NCI-H146 treated with DMSO at 0.1 percent for 48 hours (cell line): ENCODE measurements at regions not wholly inside any gene's neighbourhood (a gene's known extent, or its start where the extent isn't known, plus 50 kb on each side); places are given as distances from the start of the nearest gene placed in this dataset.
A peak's percentile ranks its signal among the peaks of the same experiment; 100 is the strongest.

Experiments
- DNase-seq: peaks from one replicate; lab custom pipeline; 2025; ENCODE audit not compliant: unreplicated experiment; lab: John Stamatoyannopoulos, UW

- DNase-seq, result no peak
These were observed 349.2 kb downstream of the GADD45G start for GRCh38 chr9:89953824-89954615.

DNA sequence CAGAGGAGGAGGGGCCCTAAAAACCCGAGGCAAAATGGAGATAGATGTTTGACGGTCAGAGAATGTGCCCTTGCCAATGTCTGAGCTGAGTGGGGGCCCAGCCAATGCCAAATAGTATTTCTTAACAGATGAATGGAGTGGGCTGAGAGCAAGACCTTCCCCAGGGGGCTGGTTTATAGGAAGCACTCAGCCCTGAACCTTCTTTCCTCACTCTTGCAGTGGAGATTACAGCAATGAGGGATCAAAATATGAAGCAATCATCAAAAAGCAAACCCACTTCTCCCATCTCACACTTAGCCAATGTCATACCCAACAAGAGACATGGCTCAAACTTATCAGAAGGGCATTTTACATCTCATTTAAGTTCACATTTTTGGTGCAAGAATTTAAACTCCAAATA is 350.3 kb downstream of the GADD45G start:
- no peak for DNase-seq

- DNase-seq, result no peak
These were observed 350.8 kb downstream of the GADD45G start for GRCh38 chr9:89955626-89956025.

DNA sequence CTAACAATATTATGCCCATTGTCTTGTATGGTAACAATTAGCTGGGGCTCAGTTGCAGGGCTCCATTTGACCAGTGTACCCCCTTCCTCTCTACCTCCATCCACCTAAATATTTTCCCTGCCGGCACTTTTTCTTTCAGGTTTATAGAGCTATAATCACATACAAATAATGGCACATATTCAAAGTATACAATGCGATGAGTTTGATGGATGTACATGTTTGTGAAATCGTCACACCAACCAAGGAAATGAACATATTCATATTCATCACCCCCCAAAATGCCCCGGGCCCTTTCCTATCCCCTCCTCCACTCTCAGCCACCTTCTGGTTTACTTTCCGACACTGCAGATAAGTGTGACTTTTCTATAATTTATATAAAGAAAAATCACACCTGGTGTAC is 351.5 kb downstream of the GADD45G start:
- DNase-seq, result no peak

GRCh38 chr9:89956907-89957306 is 352.1 kb downstream of the GADD45G start:
- DNase-seq, result no peak

- no peak for DNase-seq
These were observed 353.3 kb downstream of the GADD45G start for GRCh38 chr9:89958086-89958485.

GRCh38 chr9:89961616-89962341 is 357.0 kb downstream of the GADD45G start:
- DNase-seq, result no peak

DNA sequence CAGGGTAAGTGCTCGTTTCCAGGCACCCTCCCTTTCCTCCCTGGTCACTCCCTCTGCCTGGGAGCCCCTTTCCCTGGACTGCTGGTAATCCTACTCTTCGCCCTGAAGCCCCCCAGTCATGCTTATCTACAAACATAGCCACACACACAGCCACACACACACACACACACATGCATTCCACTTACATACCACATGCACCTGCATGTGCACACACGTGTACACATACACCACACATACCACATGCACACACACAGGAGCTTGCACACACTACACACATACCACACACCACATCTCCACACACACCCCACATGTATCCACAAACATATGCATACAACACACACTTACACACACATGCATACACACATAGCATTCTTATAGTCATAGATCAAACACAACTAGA is 358.5 kb downstream of the GADD45G start:
- no peak for DNase-seq

GRCh38 chr9:89967527-89967926 is 362.7 kb downstream of the GADD45G start:
- DNase-seq, result no peak

- peak; percentile 64 for DNase-seq
These were observed 364.4 kb downstream of the GADD45G start for GRCh38 chr9:89969156-89969675.

DNA sequence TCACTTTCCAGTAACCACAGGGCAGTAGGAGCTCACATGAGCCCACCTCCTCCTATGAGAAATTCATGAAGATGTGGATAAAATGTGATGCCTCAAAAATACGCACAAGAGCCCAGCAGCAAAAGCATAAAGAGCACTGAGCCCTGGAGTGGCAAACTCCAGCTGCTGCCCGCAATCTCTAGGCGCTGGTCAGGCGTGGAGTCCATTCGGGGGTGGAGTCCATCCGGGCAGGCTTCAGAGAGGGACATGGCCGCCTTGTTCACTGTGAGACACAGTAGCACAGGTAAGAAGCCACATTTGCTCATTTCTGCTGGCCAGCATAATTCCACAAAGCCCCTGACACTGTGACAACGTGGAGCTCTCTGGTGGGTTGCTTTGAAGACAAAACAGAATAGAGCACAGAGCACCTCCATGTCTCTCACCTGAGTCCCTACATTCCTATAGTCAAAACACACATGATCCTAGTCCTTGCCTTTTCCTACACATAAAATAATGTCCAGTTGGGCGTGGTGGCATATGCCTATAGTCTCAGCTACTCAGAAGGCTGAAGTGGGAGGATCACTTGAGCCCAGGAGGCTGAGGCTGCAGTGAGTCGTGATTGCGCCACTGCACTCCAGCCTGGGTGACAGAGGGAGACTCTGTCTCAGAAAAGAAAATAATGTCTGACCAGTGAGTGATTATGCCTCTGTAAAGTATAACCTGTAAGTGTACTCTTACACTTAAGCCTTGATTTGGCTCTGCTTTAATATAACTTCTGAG is 365.2 kb downstream of the GADD45G start:
- no peak for DNase-seq

DNA sequence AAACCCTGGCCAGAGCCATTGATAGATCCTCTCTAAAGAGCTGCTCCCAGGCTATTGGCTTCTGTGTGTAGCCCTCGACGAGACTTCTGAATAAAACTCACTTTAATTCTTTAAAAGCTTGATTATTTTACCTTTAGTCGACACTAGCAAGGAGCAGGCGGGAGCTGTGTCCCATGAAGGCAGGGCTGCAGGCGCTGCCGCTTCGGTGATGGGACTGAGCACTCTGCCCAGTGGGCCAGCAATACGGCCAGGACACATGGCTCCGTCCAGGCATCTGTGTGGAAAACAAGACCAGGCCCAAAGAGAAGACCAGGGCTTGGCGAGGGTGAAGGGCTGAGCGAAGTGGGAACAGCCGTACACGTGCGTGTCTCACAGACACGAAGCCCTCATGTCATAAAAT is 365.9 kb downstream of the GADD45G start:
- DNase-seq, result no peak

GRCh38 chr9:89972535-89972934 is 367.7 kb downstream of the GADD45G start:
- no peak for DNase-seq

GRCh38 chr9:89974582-89974981 is 369.8 kb downstream of the GADD45G start:
- no peak for DNase-seq

- DNase-seq, result no peak
These were observed 370.2 kb downstream of the GADD45G start for GRCh38 chr9:89975024-89975423.

DNA sequence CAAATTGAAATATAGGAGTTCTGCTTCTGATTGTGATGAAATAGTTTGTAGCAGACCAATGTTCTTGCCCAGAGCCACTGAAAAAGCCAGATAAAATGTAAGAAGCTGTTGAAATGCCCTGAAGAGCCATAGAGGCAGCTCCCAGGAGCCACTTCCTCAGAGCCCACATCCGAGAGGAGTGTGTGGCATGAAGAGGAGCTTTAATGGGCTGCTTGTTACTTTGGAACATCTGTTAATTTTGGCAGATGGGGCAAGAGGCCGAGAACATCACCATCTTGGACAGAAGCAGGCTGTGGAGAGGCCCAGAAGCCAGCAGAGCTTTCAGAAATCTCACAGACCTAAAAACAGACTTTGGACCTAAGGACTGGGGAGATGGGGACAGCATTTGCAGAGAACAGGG is 370.8 kb downstream of the GADD45G start:
- no peak for DNase-seq

DNA sequence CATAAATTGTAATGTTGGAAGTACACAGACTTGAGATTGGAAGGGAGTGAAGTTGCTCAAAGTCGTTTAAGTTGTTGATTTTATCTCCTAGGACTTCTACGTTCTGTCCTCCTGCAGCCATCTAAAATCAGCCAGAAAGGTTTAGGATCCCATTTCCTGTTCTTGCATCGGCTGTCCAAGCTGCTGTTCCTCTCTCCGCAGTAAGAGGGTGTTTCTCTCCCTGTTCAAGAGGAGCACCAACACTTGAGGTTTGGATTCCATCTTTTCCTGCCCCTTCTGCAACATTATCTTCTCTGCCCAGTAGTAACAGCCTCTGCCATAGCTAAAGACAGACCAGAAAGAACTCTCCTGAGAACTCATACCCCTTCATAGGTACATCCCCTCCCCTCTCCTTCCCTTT is 373.4 kb downstream of the GADD45G start:
- DNase-seq, result peak; percentile 35

DNA sequence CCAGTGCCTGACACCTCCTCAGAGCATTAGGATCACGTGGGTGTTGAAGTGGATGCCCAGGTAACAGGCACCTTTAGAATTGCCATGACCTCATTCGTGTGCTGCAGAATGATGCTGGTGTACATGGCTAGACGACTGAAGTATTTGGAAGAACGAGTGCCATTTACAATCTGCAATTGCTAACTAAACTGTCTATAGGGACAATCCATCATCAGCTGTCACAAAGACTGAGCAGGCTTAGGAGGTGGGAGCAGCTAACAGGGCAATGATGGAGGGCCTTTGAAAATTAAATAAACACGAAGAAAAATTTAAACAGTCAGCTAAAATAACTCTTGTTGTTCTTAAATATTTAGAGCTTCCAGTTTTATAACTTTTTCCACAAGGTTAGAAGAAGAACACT is 375.8 kb downstream of the GADD45G start:
- peak; percentile 16 for DNase-seq

DNA sequence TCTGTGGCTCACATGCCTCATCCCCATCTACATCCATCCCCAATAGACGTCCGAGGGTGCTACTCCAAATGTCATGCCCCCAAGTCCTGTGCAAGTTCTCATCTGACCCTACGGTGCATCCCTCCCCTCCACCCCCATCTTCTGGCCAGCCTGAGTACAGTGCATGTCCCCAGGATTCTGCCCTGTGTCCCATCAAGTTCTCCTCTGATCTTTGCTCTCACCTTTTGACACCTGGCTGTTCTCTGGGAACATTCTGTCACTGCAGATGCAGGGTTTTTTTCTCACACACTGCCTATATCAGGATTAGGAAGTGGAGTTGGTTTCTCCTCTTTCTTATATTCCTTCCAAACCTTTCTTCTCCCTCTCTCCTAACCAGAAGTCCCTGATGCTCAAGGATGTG is 377.2 kb downstream of the GADD45G start:
- no peak for DNase-seq

- DNase-seq, result no peak
These were observed 378.6 kb downstream of the GADD45G start for GRCh38 chr9:89983411-89983810.

- no peak for DNase-seq
These were observed 379.4 kb downstream of the GADD45G start for GRCh38 chr9:89984214-89984613.

GRCh38 chr9:89985068-89985467 is 380.3 kb downstream of the GADD45G start:
- no peak for DNase-seq
